NCI-H2107 treated with DMSO at 0.1 percent for 48 hours (cell line): ENCODE measurements at regions not wholly inside any gene's neighbourhood (a gene's known extent, or its start where the extent isn't known, plus 50 kb on each side); places are given as distances from the start of the nearest gene placed in this dataset.
"Not testable (repeated sequence)": the region's sequence is repeated elsewhere in the genome, so short reads cannot be mapped to it uniquely, and the experiment has no call there.

Experiments
- DNase-seq: peaks from one replicate; lab custom pipeline; 2025; ENCODE audit not compliant: unreplicated experiment; lab: John Stamatoyannopoulos, UW

- no peak for DNase-seq
Observed at GRCh38 chr4:81606801-81607501, 135.2 kb upstream of the RASGEF1B start.

DNA sequence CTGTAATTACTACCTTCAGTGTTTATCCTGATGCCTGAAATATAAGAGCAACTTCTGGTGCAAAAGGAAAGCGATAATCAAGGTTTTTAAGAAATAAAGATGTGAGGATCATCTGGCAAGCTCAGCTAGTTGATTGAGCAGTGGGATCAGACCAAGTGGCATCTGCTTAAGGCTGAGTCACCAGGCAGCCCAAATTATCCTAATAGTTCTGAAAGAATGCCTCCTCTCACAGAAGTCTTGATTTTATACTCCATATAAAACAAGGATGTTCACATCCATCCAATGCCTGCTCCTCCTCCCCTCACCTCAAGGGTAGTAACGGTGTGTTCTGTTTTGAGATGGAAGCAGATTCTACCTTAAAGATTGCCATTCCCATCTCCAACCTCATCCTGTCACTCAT, 134.5 kb upstream of the RASGEF1B start:
- no peak for DNase-seq

GRCh38 chr4:81605271-81605670, 133.6 kb upstream of the RASGEF1B start:
- no peak for DNase-seq

GRCh38 chr4:81604683-81605218, 133.0 kb upstream of the RASGEF1B start:
- no peak for DNase-seq

DNA sequence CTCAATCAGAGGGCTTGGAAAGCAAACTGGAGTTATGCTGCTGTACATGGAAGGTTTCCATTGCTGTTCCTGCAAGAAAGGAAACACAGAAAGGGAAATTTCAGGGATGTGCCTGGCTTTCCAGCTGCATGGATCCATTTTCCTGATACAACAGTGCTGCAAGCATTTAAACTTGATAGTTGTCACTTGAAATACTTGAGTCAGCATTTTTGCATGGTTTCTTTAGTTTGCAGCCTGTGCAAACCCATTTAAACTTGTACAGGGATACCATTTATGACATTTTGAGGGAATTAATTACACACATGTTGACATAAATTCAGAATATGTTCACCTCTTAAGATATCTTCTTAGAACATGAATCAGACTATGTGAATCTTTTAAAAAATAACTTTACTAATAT, 131.1 kb upstream of the RASGEF1B start:
- no peak for DNase-seq

DNA sequence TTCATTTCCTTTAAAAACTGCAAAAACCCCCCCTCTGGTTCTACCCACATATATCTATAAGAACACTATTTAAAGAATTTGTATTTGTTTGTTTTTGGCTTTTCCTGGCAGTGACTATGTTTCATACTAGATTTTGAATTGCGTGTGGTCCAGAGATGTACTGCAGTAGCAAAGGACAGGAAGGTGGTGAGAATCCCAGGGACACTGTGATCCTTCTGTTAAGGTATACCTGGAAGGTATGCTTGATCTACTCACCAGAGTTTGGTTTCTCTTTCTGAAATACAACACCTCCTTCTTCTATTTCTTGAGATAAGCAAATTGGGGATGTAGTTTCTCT, 129.6 kb upstream of the RASGEF1B start:
- DNase-seq = no peak

GRCh38 chr4:81600520-81601357, 129.0 kb upstream of the RASGEF1B start:
- DNase-seq = no peak

DNA sequence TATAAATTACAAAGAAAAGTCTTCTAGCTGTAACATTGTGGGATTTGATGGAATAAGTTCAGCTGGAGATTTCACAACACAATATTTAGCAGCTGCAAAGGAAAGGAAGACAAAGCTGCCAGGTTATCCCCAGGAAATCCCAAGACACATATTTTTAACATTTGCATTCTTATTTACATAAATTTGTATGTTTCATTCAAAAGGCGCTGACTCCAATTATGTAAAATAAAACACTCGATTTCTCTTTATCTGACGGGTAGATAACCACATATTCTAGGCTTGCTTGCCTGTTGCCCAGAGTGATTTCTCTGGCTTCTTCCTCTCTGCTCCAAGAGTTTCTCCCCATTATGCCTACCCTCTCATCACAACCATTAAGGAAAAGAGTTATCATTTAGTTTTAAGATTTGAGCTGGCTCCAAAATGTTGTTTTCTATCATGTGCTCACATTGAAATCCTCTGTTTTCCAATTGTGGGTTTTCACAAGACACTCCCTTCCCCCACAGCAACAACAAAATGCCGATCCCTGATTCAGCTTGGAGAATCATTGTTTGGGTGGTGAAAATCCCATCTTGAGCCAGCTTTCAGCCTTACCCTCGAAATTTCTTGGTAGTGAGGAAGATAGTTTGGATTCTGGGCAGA, 128.2 kb upstream of the RASGEF1B start:
- DNase-seq = no peak

DNA sequence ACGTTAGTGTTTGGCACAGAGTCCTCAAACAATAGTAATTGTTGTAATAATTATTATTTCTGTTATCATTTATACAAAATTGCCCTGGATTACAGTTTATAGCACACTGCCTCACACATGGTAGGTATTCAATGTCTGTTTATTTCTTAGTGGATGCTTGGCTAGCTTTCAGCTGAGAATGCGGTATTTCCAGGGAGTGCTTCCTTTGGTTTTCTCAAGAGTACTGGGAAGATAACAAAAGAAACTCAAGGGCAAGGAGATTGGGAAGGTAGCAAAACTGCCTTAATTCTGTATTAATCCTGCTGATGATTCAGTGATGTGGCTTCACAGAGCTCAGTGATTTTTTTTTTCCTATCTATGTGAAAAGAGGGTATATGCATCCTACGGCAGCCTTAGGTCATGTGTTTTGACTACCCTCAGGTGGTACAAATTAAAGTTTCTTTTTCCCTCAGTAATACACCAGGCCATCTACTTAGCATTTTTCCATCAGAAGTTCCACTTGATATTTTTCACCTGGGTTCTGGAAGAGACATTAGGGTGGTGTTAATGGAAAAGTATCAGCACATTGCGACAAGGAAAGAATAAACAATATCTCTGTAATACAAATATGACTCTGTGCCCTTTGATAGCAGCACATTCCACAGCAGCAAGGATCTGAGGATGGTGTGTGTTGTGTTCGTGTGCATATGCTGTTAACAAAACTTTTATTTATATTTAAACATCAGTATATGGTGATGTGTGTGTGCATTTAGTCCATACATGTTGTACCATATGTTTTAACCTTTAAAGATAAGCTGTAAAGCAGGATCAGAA, 124.3 kb upstream of the RASGEF1B start:
- no peak for DNase-seq

- no peak for DNase-seq
Observed at GRCh38 chr4:81595287-81595686, 123.6 kb upstream of the RASGEF1B start.

DNA sequence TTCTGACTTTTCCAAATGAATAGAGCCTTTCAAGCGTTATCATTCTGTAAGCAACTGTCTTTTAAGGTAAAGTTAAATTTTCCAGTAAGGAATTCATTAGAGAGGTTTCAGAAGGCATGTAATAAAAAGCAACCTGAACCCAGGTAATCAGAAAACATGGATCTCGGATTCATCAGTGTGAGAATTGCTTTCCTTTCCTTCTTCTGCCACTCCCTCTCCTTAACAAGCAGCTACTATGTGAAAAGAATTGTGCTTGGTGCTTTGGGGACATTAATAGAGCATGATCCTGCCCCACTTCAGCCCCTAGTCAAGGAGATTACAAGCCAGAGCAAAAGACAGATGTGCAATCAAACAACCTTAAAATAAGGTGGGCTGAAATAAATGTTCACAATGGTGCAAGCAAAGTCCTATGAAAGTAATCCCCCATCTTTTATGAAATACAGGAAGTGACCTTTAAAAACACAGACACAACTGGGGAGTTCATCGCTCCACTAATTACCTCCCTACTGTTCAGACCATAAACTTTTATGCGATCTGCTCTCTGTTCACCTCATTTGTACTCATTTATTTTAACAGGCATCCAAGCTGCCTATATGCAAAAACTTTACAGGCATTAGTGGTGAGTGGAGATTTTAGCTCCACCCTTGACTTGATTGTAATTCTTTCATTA, 122.9 kb upstream of the RASGEF1B start:
- DNase-seq = no peak

DNA sequence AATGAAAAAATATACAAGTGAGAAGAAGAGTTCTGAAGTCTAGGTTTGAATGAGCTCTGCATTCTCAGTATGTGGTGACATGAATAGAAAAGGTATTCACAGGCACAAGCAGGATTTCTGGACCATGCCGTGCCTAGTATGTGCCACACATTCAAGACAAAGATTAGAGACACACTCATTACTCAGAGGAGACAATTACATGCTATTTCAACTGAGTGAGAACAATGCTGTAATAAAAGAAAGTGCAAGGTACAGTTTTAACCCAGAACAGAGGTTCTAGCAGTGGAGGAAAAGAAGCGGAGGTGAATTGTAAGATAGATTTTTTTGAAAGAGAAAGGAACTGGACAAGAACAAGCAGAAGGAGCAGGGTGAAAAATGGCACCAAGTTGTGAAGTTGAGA, 121.0 kb upstream of the RASGEF1B start:
- no peak for DNase-seq

GRCh38 chr4:81590596-81590995, 118.9 kb upstream of the RASGEF1B start:
- DNase-seq = no peak

GRCh38 chr4:81589262-81589661, 117.6 kb upstream of the RASGEF1B start:
- no peak for DNase-seq

- DNase-seq = no peak
Observed at GRCh38 chr4:81586706-81587105, 115.0 kb upstream of the RASGEF1B start.

DNA sequence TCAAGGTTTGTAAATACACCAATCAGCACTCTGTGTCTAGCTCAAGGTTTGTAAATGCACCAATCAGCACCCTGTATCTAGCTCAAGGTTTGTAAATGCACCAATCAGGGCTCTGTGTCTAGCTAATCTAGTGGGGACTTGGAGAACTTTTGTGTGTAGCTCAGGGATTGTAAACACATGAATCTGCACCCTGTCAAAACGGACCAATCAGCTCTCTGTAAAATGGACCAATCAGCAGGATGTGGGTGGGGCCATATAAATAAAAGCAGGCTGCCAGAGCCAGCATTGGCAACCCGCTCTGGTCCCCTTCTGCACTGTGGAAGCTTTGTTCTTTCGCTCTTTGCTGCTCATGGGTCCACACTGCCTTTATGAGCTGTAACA, 109.3 kb upstream of the RASGEF1B start:
- not testable (repeated sequence) for DNase-seq

DNA sequence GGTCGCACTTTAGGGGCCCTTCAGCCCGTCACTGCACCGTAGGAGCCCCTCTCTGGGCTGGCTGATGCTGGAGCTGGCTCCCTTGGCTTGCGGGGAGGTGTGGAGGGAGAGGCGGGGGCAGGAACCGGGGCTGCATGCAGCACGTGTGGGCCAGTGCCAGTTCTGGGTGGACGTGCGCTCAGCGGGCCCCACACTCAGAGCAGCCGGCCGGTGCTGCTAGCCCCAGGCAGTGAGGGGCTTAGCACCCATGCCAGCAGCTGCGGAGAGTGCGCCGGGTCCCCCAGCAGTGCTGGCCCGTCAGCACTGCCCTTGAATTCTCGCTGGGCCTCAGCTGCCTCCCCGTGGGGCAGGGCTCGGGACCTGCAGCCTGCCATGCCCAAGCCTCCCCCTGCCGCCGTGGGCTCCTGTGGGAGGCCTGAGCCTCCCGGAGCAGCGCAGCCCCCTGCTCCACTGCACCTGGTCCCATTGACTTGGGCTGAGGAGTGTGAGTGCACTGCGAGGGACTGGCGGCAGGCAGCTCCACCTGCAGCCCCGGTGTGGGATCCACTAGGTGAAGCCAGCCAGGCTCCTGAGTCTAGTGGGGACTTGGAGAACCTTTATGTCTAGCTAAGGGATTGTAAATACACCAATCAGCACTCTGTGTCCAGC, 108.8 kb upstream of the RASGEF1B start:
- no peak for DNase-seq

DNA sequence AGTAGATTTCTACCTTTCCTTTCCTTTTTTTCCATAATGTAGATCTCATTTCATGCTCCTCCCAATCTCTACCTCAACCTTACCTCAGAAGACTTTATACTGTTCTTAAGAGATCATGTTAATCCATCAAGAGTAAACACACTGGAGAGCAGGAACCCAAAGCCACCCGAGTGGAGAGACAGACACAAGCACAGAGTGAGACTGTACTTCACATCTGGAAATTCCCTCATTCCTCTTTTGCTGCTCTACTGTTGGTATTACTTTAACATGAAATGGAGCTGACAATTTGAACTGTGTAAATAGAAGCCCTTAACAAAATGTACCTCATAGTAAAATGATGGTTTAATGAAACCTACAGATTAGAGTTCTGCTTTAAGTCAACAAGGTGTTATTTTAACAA, 105.7 kb upstream of the RASGEF1B start:
- DNase-seq = no peak

DNA sequence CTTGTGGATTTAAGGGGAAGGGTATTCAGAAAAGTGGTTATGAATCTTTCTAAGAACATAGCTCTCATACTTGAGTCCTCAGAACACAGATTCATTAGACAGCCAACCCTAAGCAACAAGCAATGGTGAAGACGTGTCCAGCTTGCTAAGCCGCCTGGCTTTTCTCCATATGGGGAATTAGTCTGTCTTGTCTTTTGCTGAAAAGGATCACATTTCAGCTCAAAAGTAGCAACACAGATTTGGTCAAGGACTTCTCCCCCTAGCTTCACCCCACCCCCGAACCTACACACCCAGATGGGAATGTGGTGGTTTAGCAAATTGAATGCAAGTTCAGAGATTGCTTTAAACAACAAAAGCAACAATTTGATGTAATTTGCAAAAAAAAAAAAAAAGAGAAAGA, 103.3 kb upstream of the RASGEF1B start:
- DNase-seq = no peak

GRCh38 chr4:81573840-81574239, 102.1 kb upstream of the RASGEF1B start:
- DNase-seq = no peak
